Neural progenitor cell (in vitro differentiated cells): ENCODE measurements at regions not wholly inside any gene's neighbourhood (a gene's known extent, or its start where the extent isn't known, plus 50 kb on each side); places are given as distances from the start of the nearest gene placed in this dataset.

Experiments
- CTCF ChIP-seq: fragments of 200-600 bp; sonication (generic); IDR thresholded peaks from 2 replicates; pipeline ENCODE4 v1.5.1; 2017; ENCODE audit warnings: antibody characterized with exemption, mild to moderate bottlenecking
- EZH2 ChIP-seq: fragments of 200-600 bp; sonication (generic); IDR thresholded peaks from 2 replicates; pipeline ENCODE4 v1.6.1; 2017; ENCODE audit warnings: antibody characterized with exemption, mild to moderate bottlenecking, moderate library complexity
- EZH2phosphoT487 ChIP-seq: fragments of 200-600 bp; sonication (generic); IDR thresholded peaks from 2 replicates; pipeline ENCODE4 v1.6.1; 2017; ENCODE audit warnings: antibody characterized with exemption

GRCh38 chr9:90128587-90129190 is 513.9 kb downstream of the DIRAS2 start:
- no peak for TF ChIP-seq CTCF
- TF ChIP-seq EZH2 = no peak
- TF ChIP-seq EZH2phosphoT487 = no peak
